KBM-7 (cell line): ENCODE measurements at regions not wholly inside any gene's neighbourhood (a gene's known extent, or its start where the extent isn't known, plus 50 kb on each side); places are given as distances from the start of the nearest gene placed in this dataset.

Experiments used
- DNase-seq: peaks from one replicate; pipeline ENCODE4 v3.0.0-alpha.2; 2015
- in situ Hi-C: fragments of 300-500 bp; cut with MboI; formaldehyde crosslinking; loops from 2 replicates; pipeline ENCODE4 v1.14.3; 2020; ENCODE audit warnings: low sequenced_read_pairs, low pct_unique_long_range_greater_than_20kb, mixed read lengths

DNA sequence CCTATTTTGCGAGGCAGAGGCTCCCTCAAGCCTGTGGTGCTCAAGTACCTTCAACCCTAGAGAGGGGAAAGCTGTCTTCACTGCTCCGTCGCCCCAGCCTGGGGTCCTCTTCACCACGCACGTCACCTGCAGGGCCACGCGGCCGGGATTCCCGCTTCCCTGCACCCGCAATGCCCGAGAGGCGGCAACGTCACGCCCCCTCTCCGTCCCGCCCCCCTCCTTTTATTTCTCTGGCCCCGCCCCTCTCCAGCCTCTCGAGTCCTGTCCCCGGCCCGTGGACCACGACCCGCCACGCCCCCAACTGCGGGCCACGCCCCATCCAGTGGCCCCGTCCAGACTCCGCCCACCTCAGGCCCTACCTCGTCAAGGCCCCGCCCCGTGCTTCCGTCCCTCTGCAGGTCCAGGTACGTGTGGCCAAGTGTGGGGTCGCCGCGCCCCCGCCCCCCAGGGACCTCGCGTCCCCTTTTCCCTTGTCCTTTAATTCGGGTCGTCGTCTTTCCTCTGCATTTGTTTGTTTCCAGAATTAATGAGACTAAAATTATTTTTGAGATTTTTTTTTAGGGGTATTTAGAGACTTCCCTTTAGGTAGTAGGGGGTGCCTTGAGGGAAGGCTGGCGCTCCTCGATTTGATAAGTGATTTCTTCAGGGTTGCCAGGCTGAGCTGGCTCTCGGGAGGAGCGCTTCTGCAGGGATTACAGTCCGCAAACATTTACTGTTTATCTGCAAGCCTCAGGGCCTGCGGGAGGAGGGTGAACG is 69.8 kb upstream of the BAIAP2L1 start:
- no peak for DNase-seq

GRCh38 chr7:98469088-98469487 is 68.2 kb upstream of the BAIAP2L1 start:
- DNase-seq = no peak
- in situ Hi-C loops = no loop called here

More for the DNA sequence above, 69.8 kb upstream of the BAIAP2L1 start:
- in situ Hi-C loops = no loop called here

DNA sequence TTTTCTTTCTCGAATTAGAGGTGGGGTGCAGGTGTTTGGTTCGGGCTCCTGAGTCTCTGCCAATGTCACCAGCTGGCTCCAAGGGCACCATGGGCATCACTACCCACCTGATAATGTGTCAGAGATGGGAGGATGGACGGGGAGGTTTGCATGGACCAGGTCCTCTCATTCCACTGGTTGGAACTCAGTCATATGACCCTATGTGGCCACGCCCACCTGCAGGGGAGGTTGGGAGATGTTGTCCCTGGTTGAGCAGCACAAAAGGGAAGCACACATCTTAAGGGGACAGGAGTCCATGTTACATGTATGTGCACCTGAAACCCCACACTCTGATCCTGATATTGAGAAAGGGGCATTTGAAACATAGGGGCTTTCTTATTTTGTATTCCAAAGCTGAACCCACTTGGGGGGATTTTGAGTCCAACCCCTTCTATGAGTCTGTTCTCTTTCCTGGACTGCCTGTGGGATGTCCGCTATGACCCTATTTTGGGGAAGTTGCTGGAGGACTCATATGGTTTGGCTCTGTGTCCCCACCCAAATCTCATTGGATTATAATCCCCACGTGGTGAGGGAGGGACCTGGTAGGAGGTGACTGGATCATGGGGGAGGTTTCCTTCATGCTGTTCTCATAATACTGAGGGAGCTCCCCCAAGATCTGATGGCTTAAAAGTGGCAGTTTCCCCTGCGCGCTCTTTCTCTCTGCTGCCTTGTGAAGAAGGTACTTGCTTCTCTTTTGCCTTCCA is 66.9 kb upstream of the BAIAP2L1 start:
- peak; percentile 65 for DNase-seq
- in situ Hi-C loops = no loop called here

DNA sequence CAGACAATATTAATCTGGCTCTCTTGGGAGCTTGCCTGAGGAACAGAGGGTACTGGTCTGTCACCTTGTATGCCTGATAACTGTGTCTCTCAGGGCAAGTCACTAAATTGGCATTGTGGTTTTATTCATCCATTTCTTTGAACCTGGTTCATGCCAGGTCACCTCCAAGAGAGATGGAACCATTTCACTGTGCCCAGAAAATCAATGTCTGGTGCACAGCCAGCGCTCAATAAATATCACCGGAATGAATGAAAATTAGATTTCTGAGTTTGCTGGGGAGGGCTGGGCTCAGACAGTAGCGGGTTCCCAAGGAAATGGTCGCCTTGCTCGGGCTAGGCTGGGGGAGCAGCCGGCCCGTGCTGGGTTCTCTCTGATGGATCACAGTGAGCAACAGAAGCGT is 64.1 kb upstream of the BAIAP2L1 start:
- DNase-seq = no peak
- in situ Hi-C loops = no loop called here

- in situ Hi-C loops = no loop called here
These were observed 63.7 kb upstream of the BAIAP2L1 start for GRCh38 chr7:98464558-98464940.

DNA sequence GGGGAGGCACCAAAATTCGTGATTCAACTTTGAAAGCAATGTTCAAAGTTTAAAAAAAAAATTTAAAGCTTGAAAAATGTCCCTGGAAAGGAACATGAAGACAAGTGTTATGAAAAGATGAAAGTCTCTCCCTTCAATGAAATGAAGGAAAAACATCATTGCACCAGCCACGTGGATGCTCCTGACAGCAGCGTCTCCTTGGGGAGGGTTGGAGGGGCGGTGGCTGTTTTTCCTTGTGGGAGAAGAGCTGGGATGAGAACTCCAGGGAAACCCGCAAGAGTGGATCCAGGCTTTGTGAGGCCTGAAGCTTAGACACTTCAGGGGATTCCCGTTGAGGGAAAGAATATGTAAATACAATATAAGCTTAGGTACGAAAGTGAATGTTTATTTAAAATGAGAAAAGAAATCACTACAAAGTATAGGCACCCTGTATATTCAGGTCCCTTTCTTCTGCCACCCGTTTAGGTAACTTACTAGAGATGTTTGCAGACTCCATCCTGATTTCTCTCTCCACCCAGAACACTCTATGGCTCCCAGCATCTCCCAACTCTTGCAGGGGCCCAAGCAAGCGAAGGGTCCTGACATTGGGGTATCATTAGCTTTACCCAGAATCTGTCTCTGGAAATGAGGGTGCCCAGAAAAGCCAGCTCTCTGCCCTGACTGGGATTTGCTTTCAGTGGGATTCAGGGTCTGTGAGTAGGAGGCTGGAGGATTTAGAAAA is 63.1 kb upstream of the BAIAP2L1 start:
- DNase-seq = no peak
- in situ Hi-C loops = no loop called here

More at GRCh38 chr7:98464558-98464940, 63.7 kb upstream of the BAIAP2L1 start:
- DNase-seq = no peak

GRCh38 chr7:98462911-98463633 is 62.2 kb upstream of the BAIAP2L1 start:
- in situ Hi-C loops = no loop called here
- no peak for DNase-seq

- in situ Hi-C loops = no loop called here
- DNase-seq = no peak
These were observed 60.0 kb upstream of the BAIAP2L1 start for GRCh38 chr7:98460902-98461301.

DNA sequence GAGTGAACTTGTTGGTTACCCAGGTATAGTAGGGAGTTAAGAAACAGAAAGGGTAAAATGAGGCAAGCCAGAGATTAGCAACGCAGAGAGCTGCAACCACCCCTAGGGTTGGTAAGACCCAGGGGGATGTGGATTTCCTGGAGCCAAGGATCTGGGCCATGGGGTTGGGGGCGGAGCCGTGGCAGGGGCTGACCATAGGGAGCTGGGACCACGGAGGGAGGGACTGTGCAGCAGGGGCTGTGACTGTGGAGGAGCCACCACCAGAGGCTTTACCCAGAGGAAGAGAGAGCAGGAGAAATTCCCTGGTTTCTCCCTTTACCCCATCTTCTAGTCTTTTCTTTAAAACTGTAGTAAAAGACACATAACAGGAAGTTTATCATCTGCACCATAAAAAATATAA is 58.6 kb upstream of the BAIAP2L1 start:
- in situ Hi-C loops = no loop called here
- DNase-seq = no peak

GRCh38 chr7:98458090-98458875 is 57.4 kb upstream of the BAIAP2L1 start:
- no peak for DNase-seq
- in situ Hi-C loops = no loop called here

DNA sequence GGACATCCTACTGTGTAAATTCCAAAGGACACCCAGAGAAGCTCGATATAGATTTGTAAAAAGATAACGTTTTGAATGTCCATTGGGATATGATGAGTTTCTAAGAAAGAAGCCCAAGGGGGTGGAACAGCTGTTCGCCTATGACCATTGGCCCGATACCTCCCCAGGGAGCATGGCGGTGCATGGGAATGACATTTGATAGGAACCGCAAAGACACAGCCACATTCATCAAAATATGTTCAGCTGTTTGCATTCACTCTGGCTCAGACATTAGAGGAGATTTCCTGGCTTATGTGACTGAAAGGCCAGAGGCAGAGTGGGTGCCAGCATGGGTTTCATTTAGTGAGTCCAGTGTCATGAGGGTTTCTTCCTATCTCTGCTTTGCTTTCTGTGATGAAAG is 56.0 kb upstream of the BAIAP2L1 start:
- no peak for DNase-seq
- in situ Hi-C loops = no loop called here

DNA sequence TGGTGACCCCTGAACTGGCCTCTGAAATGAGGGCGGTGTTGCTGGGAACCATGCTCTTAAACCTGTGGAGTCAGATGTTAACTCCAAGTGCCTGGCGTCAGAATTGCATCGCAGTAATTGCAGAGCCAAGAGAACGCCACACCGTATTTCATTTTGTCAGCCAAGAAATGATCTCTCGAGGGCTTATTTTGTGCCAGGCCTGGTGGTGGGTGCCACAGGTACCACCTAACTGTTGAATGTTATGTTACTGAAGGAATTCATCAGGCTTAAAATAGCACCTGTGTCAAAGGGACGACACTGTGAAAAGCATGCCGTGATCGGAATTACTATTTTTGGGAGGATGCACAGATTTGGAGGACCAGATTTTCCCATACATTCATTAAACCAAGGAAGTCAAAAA is 51.9 kb upstream of the BAIAP2L1 start:
- no peak for DNase-seq
- in situ Hi-C loops = no loop called here
